ENCODE measurements at regions not wholly inside any gene's neighbourhood (a gene's known extent, or its start where the extent isn't known, plus 50 kb on each side); places are given as distances from the start of the nearest gene placed in this dataset.

- DNase-seq = peak; percentile 85
Measured at GRCh38 chr14:76926521-76927251, 100.5 kb downstream of the LRRC74A start.

- no peak for DNase-seq
Measured at GRCh38 chr14:76925097-76925441, 98.9 kb downstream of the LRRC74A start.

GRCh38 chr14:76924371-76925096 is 98.3 kb downstream of the LRRC74A start:
- DNase-seq = no peak

GRCh38 chr14:76923431-76924370 is 97.5 kb downstream of the LRRC74A start:
- no peak for DNase-seq

- no peak for DNase-seq
Measured at GRCh38 chr14:76922584-76922983, 96.4 kb downstream of the LRRC74A start.

GRCh38 chr14:76922092-76922491 is 95.9 kb downstream of the LRRC74A start:
- no peak for DNase-seq

GRCh38 chr14:76921088-76921399 is 94.8 kb downstream of the LRRC74A start:
- DNase-seq = no peak

- no peak for DNase-seq
Measured at GRCh38 chr14:76920331-76921087, 94.3 kb downstream of the LRRC74A start.

- peak; percentile 89 for DNase-seq
Measured at GRCh38 chr14:76919431-76920330, 93.5 kb downstream of the LRRC74A start.

All from hindlimb muscle (tissue), 1 donor.